ENCODE measurements at regions not wholly inside any gene's neighbourhood (a gene's known extent, or its start where the extent isn't known, plus 50 kb on each side); places are given as distances from the start of the nearest gene placed in this dataset.
"Not testable (repeated sequence)": the region's sequence is repeated elsewhere in the genome, so short reads cannot be mapped to it uniquely, and the experiment has no call there.

DNA sequence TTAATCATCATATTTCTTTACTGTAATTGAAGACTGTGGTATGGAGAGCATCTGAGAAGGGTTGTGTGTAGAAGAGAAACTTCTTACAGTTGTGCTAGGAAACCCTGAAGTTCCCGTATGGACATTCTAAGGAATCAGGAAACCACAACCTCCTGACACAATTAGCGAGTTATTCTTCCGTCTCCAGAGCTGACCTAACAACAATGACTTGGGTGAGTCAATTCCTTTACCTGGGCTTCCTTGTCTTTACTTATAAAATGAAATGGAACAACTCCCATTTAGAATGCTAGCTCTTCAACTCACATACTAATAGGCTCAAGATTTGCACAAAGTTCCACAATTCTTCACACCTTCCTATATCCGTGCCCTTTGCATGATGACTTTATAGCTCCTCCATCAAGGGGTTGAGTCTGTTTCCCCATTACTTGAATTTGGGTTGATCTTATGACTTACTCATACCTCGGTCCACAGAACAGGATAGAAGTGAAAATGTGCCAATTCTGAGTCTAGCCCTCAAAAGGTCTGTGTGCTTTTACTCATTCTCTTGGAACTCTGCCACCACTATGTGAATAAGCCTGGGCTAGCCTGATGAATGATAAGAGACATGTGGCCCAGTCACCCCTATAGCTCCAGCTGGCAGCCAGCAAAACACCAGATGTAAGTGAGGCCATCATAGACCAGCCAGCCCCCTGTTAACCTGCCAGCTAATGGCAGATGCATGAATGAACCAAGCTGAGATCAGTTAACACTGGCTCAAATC is 459.4 kb downstream of the ETNK1 start:
- peak; percentile 97 for DNase-seq (ENCODE audit: low spot score)

DNA sequence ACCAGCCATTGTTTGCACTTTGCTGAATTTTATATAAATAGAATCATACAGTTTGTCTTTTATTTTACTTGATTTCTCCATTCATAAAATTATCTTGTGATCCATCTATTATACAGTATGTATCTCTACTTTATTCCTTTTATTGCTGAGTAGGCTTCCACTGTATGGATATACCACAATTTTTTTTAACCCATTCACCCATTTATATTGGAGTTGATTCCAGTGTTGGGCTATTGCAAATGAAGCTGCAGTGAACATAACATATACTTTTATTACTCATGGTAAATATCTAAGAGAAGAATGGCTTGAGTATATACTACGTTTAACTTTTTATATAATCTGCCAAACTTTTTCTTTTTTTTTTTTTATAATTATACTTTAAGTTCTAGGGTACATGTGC is 463.6 kb downstream of the ETNK1 start:
- DNase-seq (ENCODE audit: low spot score), result no peak

DNA sequence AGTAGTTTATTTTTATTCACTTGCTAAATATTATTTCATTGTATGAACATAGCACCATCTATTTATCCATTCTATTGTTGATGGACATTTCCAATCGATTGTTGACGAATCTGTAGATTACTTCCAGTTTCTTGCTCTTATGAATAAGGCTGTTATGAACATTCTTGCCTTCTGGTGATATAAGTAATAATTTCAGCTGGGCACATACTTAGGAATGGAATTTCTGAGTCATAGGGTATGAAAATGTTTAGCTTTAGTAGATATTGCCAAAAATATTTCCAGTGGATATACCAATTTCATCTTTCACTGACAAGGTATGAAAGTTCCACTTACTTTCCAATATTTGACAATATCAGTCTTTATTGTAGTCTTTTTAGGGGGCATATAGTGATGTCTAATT is 468.5 kb downstream of the ETNK1 start:
- no peak for DNase-seq (ENCODE audit: low spot score)

DNA sequence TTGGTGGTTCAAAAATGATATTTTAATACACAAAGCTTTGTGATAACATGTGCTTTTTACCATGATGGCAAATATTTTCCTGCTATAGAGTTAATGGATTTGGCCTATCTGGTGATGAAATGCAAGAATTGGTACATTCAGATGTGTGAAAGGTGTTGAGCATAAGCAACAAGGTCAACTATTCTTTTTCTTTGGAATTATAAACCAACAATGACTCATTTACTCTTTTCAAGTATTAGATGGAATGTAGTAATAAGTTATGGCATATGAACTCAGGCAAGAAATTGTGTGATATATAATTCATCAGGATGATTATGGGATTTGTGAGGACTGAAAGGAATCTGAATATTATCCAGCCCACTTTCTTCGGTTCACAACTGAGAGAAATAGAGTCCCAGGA is 471.4 kb downstream of the ETNK1 start:
- no peak for DNase-seq (ENCODE audit: low spot score)

- no peak for DNase-seq (ENCODE audit: low spot score)
These were observed 473.1 kb downstream of the ETNK1 start for GRCh38 chr12:23098110-23098509.

- DNase-seq (ENCODE audit: low spot score), result no peak
These were observed 473.5 kb downstream of the ETNK1 start for GRCh38 chr12:23098517-23098916.

- DNase-seq (ENCODE audit: low spot score), result no peak
These were observed 474.1 kb downstream of the ETNK1 start for GRCh38 chr12:23099104-23099503.

DNA sequence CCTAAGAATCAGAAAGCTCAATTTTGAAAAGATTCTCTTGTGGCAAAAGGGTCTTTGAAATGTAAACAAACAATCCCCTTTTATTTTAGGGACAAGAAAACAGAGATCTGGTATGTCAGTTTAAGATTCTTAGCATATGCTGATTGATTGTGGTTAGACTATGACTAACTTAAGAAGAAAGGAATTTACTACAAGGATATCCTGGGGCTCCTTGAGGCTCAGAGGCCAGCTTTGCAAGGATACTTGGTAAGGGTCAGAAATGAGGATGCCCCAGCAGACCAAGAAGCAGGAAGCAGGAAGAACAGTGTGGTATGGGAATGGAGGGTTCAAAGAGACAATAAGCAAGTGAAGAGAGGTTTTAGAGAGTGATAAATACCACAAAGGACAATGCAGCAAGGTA is 474.6 kb downstream of the ETNK1 start:
- DNase-seq (ENCODE audit: low spot score), result peak; percentile 55

GRCh38 chr12:23108957-23109356 is 484.0 kb downstream of the ETNK1 start:
- DNase-seq (ENCODE audit: low spot score), result no peak

DNA sequence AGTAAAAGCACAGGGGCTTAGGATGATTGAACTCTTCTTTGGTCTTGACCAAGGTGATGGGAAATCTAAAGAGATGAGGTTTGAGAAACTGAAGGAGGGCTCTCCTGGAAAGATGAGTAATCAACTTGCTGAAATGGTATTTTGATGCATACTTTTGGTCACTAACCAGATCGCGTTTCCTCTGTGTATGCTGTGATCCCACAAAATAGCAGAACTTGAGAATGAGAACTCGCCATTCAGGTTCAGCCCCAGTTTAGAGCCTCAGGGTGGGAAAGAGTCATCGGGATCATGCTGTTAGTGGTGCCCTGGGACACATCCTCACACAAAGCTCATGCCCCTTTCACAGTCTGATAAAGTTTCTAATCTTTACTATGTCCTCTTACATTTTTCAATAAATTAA is 488.8 kb downstream of the ETNK1 start:
- DNase-seq (ENCODE audit: low spot score), result no peak

DNA sequence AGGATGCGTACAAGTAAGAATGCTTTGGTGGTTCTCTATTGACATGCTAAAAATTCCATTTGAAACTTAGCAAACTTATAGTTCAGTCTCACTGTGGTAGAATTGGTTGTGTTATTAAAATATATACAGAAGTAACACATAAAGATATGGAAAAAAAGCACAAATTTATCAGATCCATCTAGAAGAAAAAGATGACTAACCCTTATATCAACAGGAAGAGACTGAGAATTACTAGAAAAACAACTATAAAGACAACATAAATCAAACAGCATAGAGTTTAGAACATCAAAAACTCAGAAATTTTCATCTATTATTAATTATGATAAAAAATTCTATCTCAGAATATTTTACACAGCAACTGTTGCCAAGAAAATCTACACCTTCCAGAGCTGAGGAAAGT is 491.0 kb downstream of the ETNK1 start:
- DNase-seq (ENCODE audit: low spot score), result no peak

DNA sequence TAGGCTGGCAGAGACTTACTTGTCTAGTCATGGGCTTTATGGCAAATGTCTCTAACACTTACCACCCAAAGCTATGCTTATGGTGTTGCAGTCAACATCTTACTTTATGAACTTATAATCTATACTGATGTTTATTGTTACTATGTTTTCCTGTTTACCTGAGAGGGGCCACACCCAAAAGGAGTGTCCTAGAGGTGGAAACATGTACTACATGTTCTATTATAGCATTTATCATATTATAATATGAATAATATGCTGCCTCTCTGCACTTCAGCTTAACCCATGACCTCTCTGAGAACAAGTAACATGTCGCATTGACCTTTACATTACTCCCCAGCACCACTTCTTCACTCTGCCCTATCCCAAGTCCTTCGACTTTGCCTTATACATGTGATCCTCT is 501.8 kb downstream of the ETNK1 start:
- no peak for DNase-seq (ENCODE audit: low spot score)

- DNase-seq (ENCODE audit: low spot score), result no peak
These were observed 502.7 kb downstream of the ETNK1 start for GRCh38 chr12:23127701-23128100.

DNA sequence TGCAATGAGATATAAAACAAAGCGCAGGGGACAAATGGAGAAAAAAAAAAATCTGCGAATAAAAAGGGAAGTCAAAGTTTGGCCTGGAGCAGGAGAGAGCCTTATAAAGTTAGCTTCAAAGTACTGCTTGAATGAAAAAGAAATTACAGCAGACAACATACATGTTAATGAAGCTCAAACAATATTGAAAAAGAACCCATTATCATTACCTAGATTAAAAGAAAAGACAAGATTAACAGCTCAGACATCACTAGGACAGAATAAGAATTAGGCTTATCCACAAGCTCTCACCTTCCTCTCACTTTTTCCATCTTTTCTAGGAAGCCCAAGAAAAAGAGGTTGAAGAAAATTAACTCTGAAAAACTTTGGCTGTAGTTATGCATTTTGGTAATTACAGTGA is 503.5 kb downstream of the ETNK1 start:
- no peak for DNase-seq (ENCODE audit: low spot score)

GRCh38 chr12:23132357-23132756 is 507.4 kb downstream of the ETNK1 start:
- DNase-seq (ENCODE audit: low spot score), result no peak

GRCh38 chr12:23133471-23133870 is 508.5 kb downstream of the ETNK1 start:
- peak; percentile 66 for DNase-seq (ENCODE audit: low spot score)

GRCh38 chr12:23139026-23139425 is 514.1 kb downstream of the ETNK1 start:
- peak; percentile 40 for DNase-seq (ENCODE audit: low spot score)

GRCh38 chr12:23140710-23141109 is 515.7 kb downstream of the ETNK1 start:
- DNase-seq (ENCODE audit: low spot score), result no peak

- DNase-seq (ENCODE audit: low spot score), result no peak
These were observed 516.4 kb downstream of the ETNK1 start for GRCh38 chr12:23141335-23141734.

- DNase-seq (ENCODE audit: low spot score), result not testable (repeated sequence)
These were observed 521.1 kb downstream of the ETNK1 start for GRCh38 chr12:23146070-23146469.

GRCh38 chr12:23168459-23168858 is 543.5 kb downstream of the ETNK1 start:
- DNase-seq (ENCODE audit: low spot score), result no peak

DNA sequence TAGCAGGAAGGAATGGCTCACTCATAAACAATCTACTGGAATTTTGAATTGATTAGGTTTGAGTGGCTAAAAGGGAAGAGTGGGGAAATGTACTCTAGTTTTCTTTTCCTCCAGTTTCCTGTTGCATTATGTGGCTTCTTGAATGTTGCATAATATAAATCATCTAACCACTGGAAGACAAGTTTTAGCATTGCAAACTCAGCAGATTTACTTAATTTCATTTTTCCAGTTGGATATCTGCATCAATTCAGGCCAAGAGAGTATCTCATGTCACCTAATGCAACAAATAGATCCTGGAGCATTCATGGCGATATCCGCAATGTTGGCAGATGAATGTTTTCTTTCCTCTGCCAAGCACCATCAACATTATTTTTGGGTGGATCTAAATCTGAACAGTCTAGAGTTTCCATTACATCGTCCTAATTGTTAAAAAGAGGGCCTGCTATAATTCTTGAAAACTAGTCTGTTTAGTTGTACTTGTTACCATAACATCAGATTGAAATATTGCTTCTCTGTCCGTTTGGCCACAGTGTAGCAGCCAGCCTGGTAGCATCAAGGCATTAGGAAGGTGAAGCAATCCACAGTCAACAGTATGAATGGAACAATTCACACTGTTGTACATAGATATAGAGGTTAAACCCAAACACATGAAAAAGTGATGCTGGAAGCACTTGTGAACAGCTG is 544.2 kb downstream of the ETNK1 start:
- DNase-seq (ENCODE audit: low spot score), result no peak

DNA sequence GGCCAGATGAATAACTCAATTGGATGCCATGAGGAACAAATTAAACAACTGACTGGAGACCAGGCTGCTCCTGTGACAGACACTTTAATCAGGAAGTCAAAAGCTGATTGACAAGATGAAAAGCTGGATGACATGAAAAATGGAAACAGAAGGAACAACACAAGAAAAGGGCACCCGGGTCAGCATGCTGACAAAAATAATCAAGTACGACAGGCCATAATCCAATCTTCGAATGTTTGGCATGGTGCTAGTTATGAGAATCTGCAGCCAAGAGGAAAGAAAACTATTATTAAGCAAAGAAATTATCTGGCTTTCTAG is 544.7 kb downstream of the ETNK1 start:
- no peak for DNase-seq (ENCODE audit: low spot score)

- DNase-seq (ENCODE audit: low spot score), result no peak
These were observed 549.9 kb downstream of the ETNK1 start for GRCh38 chr12:23174917-23175316.

Measured in kidney tubule cell (primary cell).